HL-60 (cell line): ENCODE measurements at regions not wholly inside any gene's neighbourhood (a gene's known extent, or its start where the extent isn't known, plus 50 kb on each side); places are given as distances from the start of the nearest gene placed in this dataset.

Experiments used
- CTCF ChIP-seq: IDR thresholded peaks from one replicate; pipeline ENCODE4 v1.5.1; 2011; ENCODE audit warnings: low read length, control low read depth, inconsistent platforms; ENCODE audit not compliant: insufficient read depth
- GABPA ChIP-seq: IDR thresholded peaks from 2 replicates; pipeline ENCODE4 v1.6.1; 2012; ENCODE audit warnings: low read depth
- POLR2AphosphoS5 ChIP-seq: IDR thresholded peaks from 2 replicates; pipeline ENCODE4 v1.6.1; 2012; ENCODE audit warnings: low read depth
- REST ChIP-seq: IDR thresholded peaks from 2 replicates; pipeline ENCODE4 v1.6.1; 2012; ENCODE audit warnings: low read depth; ENCODE audit not compliant: insufficient replicate concordance
- SPI1 ChIP-seq: IDR thresholded peaks from 2 replicates; pipeline ENCODE4 v1.6.1; 2012; ENCODE audit warnings: low read depth, mild to moderate bottlenecking, borderline replicate concordance

DNA sequence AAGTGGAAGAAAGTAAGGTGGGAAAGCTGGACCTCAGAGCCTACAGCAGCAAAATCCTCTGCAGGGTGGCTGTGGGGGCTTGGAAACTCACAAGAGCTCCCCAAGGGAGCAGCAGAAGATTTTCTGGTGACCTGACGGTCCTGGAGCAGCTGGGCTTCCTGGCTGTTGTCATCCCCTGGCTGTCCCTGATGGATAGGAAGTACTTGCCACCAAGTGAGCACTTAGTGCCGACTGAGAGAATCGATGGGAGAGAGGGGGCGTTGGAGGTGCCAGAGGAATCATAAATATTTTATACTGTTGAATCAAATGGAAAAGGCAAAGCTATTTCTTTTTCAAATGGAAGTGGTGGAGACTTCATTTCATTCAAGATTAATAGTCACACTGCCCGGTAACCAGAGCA, 167.1 kb upstream of the ITGB1 start:
- no peak for TF ChIP-seq CTCF
- no peak for TF ChIP-seq POLR2AphosphoS5
- TF ChIP-seq GABPA = no peak
- TF ChIP-seq REST = no peak
- no peak for TF ChIP-seq SPI1
